ENCODE measurements at regions not wholly inside any gene's neighbourhood (a gene's known extent, or its start where the extent isn't known, plus 50 kb on each side); places are given as distances from the start of the nearest gene placed in this dataset.

DNA sequence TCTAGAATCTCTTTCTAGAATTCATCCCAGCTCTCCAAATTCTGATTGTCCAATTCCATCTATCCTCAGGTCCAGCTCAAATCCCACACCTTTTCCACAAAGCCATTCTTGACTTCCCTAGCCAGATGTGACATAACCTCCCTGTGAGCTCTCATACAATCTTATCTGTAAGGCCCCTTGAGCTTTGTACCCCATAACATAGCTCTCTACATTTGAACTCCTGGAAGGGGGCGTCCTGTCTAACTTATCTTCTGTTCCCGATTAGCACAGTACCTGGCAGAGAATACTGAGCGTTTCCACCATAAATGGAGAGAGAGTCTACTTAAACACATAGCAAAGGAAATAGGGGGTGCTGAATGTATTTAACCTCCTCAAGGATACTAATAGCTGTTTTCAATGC is 251.6 kb upstream of the RGMB start:
- TF ChIP-seq, protein P1, sequence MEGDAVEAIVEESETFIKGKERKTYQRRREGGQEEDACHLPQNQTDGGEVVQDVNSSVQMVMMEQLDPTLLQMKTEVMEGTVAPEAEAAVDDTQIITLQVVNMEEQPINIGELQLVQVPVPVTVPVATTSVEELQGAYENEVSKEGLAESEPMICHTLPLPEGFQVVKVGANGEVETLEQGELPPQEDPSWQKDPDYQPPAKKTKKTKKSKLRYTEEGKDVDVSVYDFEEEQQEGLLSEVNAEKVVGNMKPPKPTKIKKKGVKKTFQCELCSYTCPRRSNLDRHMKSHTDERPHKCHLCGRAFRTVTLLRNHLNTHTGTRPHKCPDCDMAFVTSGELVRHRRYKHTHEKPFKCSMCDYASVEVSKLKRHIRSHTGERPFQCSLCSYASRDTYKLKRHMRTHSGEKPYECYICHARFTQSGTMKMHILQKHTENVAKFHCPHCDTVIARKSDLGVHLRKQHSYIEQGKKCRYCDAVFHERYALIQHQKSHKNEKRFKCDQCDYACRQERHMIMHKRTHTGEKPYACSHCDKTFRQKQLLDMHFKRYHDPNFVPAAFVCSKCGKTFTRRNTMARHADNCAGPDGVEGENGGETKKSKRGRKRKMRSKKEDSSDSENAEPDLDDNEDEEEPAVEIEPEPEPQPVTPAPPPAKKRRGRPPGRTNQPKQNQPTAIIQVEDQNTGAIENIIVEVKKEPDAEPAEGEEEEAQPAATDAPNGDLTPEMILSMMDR (IDR thresholded peaks at IDR 0.05; ENCODE audit: poor library complexity, severe bottlenecking): no peak
- TF ChIP-seq TAF1 (IDR thresholded peaks at IDR 0.05; ENCODE audit: low read depth): no peak
- TF ChIP-seq RAD21 (conservative IDR thresholded peaks at IDR 0.05): no peak
- TF ChIP-seq MXI1 (conservative IDR thresholded peaks at IDR 0.05; ENCODE audit: poor library complexity, severe bottlenecking): no peak
- TF ChIP-seq EZH2 (IDR thresholded peaks at IDR 0.05; ENCODE audit: borderline replicate concordance, insufficient read depth, low read length, poor library complexity, severe bottlenecking): no peak
- no peak for TF ChIP-seq POLR2AphosphoS5 (IDR thresholded peaks at IDR 0.05)
- TF ChIP-seq, protein P2, sequence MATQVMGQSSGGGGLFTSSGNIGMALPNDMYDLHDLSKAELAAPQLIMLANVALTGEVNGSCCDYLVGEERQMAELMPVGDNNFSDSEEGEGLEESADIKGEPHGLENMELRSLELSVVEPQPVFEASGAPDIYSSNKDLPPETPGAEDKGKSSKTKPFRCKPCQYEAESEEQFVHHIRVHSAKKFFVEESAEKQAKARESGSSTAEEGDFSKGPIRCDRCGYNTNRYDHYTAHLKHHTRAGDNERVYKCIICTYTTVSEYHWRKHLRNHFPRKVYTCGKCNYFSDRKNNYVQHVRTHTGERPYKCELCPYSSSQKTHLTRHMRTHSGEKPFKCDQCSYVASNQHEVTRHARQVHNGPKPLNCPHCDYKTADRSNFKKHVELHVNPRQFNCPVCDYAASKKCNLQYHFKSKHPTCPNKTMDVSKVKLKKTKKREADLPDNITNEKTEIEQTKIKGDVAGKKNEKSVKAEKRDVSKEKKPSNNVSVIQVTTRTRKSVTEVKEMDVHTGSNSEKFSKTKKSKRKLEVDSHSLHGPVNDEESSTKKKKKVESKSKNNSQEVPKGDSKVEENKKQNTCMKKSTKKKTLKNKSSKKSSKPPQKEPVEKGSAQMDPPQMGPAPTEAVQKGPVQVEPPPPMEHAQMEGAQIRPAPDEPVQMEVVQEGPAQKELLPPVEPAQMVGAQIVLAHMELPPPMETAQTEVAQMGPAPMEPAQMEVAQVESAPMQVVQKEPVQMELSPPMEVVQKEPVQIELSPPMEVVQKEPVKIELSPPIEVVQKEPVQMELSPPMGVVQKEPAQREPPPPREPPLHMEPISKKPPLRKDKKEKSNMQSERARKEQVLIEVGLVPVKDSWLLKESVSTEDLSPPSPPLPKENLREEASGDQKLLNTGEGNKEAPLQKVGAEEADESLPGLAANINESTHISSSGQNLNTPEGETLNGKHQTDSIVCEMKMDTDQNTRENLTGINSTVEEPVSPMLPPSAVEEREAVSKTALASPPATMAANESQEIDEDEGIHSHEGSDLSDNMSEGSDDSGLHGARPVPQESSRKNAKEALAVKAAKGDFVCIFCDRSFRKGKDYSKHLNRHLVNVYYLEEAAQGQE (IDR thresholded peaks at IDR 0.05; ENCODE audit: borderline replicate concordance): no peak
- TF ChIP-seq SMC3 (conservative IDR thresholded peaks at IDR 0.05; ENCODE audit: poor library complexity): no peak
- TF ChIP-seq EP300 (conservative IDR thresholded peaks at IDR 0.05; ENCODE audit: poor library complexity, severe bottlenecking): no peak
- no peaks in the 10 kb centered on the region for H4K20me1 ChIP-seq (ENCODE audit: insufficient read depth)
- no peak overlapping the region for H3K9ac ChIP-seq (ENCODE audit: low read length)
- H3K4me2 ChIP-seq (ENCODE audit: low read length): no peak overlapping the region
- H3K27ac ChIP-seq (ENCODE audit: low read length): no peak overlapping the region
- H3F3A ChIP-seq (ENCODE audit: insufficient read depth, low read length, poor library complexity, severe bottlenecking): no peaks in the 10 kb centered on the region
- H3K9me2 ChIP-seq (ENCODE audit: insufficient read depth, low read length): no peaks in the 10 kb centered on the region
- no peaks in the 10 kb centered on the region for H3K9me3 ChIP-seq (ENCODE audit: low read length)
- no peaks in the 10 kb centered on the region for H3K79me2 ChIP-seq (replicated peaks; ENCODE audit: insufficient read depth, low read length)
- H3K4me3 ChIP-seq (ENCODE audit: low read length): no peak overlapping the region
- H3K27me3 ChIP-seq (ENCODE audit: insufficient read depth, low read depth, low read length): peaks cover 4% of the 10 kb centered on the region
- no peaks in the 10 kb centered on the region for H3K36me3 ChIP-seq (ENCODE audit: insufficient read depth, low read length)
- no peak overlapping the region for H2AFZ ChIP-seq (ENCODE audit: low read depth, low read length)

GRCh38 chr5:98524773-98525172 is 248.7 kb upstream of the RGMB start:
- Histone ChIP-seq H3K4me2 (ENCODE audit: low read length) (no peak overlapping the region), H3K4me3 (ENCODE audit: low read length) (no peak overlapping the region), H3K36me3 (ENCODE audit: insufficient read depth, low read length) (no peaks in the 10 kb centered on the region), H2AFZ (ENCODE audit: low read depth, low read length) (no peak overlapping the region), H3K27me3 (ENCODE audit: insufficient read depth, low read depth, low read length) (peaks cover 3% of the 10 kb centered on the region), H4K20me1 (ENCODE audit: insufficient read depth) (no peaks in the 10 kb centered on the region), H3K9ac (ENCODE audit: low read length) (no peak overlapping the region), H3K79me2 (replicated peaks; ENCODE audit: insufficient read depth, low read length) (no peaks in the 10 kb centered on the region), H3K9me2 (ENCODE audit: insufficient read depth, low read length) (no peaks in the 10 kb centered on the region), H3K27ac (ENCODE audit: low read length) (no peak overlapping the region), H3F3A (ENCODE audit: insufficient read depth, low read length, poor library complexity, severe bottlenecking) (no peaks in the 10 kb centered on the region), H3K9me3 (ENCODE audit: low read length) (no peaks in the 10 kb centered on the region)
- TF ChIP-seq, protein P2 (IDR thresholded peaks at IDR 0.05; ENCODE audit: borderline replicate concordance): no peak
- TF ChIP-seq EP300 (conservative IDR thresholded peaks at IDR 0.05; ENCODE audit: poor library complexity, severe bottlenecking) (no peak), MXI1 (conservative IDR thresholded peaks at IDR 0.05; ENCODE audit: poor library complexity, severe bottlenecking) (no peak), EZH2 (IDR thresholded peaks at IDR 0.05; ENCODE audit: borderline replicate concordance, insufficient read depth, low read length, poor library complexity, severe bottlenecking) (no peak), RAD21 (conservative IDR thresholded peaks at IDR 0.05) (no peak), TAF1 (IDR thresholded peaks at IDR 0.05; ENCODE audit: low read depth) (no peak), POLR2AphosphoS5 (IDR thresholded peaks at IDR 0.05) (no peak), SMC3 (conservative IDR thresholded peaks at IDR 0.05; ENCODE audit: poor library complexity) (no peak)
- TF ChIP-seq, protein P1 (IDR thresholded peaks at IDR 0.05; ENCODE audit: poor library complexity, severe bottlenecking): no peak
